Stimulated activated CD4-positive, alpha-beta T cell treated with anti-CD3 and anti-CD28 coated beads, Interleukin-15, amount 100 ng/mL, for 48 hours (primary cell): ENCODE measurements at regions not wholly inside any gene's neighbourhood (a gene's known extent, or its start where the extent isn't known, plus 50 kb on each side); places are given as distances from the start of the nearest gene placed in this dataset.

Source experiments
- DNase-seq, 2 donors: peaks; one replicate each; pipeline ENCODE4 v3.0.0-alpha.2; 2020; ENCODE audit warnings: low read depth in 2 of 2

DNA sequence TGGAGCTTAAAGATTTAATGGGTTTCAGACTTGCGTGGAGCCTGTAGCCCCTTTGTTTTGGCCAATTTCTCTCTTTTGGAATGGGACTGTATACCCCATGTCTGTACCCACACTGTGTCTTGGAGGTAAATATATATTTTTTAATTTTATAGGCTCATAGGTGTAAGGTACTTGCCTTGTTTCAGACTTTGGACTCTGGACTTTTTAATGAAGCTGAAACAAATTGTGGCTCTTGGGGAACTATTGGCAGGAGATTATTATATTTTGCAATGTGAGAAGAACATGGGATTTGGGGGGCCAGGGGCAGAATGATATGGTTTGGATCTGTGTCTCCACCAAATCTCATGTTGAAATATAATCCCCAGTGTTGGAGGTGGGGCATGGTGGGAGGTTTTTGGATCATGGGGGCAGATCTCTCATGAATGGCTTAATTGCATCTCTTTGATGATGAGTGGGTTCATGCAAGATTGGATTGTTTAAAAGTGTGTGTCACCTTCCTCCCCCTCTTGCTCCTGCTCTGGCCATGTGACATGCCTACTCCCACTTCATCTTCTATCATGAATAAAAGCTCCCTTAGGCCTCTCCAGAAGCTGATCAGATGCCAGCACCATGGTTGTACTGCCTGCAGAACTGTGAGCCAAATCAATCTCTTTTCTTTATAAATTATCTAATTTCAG lies 74.1 kb upstream of the ARHGAP20 start:
- no peak for DNase-seq

DNA sequence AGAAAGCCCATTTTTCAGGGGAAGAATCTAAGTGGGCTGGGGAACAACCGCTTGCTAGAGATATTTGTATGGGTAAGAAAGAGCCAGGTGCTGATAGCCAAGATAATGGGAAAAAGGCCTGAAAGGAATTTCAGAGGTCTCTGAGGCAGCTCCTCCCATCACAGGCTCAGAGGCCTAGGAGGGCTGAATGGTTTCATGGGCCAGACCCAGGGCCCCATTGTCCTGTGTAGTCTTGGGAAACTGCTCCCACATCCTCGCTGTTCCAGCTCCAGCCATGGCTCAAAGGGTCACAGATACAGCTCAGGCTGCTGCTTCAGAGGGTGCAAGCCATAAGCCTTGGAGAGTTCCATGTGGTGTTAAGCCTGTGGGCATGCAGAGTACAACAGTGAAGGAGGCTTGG lies 73.2 kb upstream of the ARHGAP20 start:
- DNase-seq: no peak

DNA sequence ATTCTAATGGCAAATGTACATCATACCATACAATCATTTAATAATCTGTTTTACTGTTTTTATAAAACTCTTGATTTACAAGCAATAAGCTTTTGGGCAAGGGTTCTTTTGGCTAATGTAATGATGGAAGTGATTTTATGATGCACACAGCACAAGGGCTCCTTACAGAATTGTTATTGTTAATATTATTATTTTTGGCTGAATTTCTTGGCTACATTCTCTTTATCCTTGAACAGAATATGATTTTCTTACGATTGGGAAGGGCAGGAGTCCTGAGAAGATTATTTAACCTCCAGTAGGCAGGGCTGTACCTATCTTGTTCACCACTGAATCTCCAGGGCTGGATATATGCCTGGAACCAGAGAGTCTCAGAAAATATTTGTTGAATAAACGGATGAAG lies 70.4 kb upstream of the ARHGAP20 start:
- DNase-seq: no peak

DNA sequence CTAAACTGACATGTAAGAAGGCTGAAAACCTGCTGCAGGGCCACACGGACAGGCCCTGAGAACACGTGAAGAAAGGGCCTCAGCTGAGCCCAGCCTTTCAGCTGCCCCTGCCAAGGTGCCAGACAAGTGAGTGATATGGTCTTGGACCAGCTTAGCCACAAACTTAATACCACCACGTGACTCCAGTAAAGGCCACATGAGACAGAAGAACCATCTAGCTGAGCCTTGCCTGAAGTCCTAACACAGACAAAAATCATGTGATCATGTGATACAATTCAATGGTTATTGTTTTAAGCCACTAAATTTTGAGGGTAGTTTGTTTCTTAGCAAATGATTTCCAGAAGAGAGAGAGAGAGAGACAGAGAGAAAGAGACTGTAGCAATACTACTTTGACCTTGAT lies 66.9 kb upstream of the ARHGAP20 start:
- DNase-seq: no peak

DNA sequence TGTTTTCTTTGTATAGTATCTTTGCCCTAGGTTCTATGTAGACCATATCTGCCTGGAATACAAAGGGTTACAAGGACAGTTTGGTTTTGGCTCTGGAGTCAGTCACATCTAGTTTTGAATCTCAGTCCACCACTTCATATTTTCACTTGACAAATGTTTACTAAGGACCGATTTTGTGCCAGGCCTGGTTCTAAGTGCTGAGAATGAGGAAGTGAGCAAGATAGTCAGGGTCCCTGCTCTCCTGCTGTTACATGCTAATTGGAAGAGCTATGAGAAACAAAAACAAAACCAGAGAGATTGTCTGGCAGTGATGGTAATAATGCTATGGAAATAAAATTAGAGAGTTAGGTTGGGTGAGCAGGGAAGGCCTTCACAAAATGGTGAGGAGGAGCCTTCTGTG lies 66.1 kb upstream of the ARHGAP20 start:
- DNase-seq: no peak

DNA sequence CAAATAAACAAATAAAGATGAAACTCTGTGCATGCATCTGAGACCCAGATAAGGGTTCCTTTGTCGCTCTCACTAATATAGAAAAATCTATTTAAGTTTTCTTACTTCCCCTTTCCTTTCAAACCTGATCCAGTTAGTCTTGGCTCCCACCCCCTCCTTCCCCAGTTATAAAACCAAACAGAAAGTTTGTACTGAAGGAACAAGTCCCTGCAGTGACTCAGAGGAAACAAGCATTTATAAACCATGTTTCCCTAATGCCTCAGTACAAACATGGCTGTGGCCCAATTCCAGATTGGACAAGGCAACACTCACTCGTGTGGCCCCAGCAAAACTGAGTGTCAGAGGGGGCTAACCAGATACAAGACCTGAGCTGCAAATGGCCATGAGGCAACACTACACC lies 65.5 kb upstream of the ARHGAP20 start:
- no peak for DNase-seq

DNA sequence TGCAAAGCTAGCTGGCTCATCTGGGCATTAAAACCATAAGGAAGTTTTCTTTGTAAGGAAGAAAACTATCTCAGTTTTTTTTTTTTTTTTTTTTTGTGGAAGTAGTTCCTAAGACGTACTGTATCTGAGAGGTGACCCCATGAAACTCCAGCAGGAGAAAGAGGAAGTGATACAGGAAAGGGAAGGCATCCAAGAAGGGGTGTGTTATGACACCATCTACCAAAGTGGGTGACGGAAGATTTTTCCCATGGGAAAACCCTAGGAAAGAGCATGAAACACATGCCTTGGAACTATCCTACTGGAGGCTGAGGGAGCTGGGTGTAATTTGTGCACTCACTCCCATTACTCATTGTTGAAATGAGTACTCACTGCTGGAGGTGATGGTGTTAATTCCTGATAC lies 63.8 kb upstream of the ARHGAP20 start:
- DNase-seq: no peak

DNA sequence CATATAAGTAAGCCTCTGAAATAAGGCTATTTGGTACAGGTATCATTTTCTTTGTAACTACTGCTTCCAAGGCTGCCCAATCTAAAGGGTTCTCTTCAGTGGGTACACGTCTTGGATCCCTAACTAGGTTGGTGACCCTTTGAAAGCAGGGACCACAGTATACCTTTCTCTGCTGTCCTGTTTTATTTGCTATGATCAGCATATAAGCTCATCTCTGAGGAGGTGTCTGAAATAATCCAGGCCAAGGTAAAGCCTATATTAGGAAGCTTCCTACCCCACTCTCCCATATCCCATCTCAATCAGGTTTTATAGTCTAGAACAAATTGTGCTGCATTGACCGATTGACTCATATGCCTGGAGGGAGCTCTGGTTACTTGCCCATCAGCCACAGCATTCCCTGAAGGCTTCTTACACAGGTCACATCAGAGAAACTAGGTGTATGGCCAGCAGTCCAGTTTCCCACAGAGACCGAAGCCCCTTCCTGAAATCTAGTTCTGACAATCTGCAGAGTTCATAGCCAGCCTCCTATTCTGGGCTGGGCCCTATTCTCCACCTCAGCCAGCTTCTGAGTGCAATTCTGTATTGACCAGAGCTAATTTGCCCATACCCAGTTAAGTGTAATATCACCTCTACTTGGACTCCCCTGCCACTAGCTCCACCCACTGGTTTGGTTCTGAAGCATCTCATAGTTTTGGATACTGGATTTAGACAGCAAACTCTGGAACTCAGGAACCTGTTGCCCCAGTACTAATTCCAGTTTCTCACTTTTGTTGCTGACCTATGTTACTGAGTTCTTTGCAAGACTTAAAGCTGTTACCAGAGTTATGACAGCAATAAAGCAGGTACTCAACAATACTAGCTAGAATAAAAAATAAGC lies 62.1 kb upstream of the ARHGAP20 start:
- DNase-seq: no peak

DNA sequence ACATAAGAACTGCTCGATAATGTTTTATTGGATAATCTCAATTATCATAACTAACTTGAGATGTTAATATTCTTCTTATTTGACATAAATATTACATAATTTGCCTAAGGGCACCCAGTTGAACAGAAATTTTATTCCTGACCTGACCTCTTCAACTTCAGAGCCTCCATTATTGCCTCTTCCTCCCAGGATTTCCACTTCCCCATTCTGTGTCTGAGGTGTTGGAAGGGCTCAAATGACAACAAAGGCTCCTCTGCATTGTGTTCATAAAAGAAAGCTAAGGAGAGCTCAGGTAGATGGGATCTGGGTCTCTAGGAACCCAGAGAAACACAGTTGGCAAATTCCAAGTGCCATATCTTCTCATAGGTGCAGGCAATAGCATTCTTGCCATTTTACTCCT lies 61.2 kb upstream of the ARHGAP20 start:
- DNase-seq: no peak

DNA sequence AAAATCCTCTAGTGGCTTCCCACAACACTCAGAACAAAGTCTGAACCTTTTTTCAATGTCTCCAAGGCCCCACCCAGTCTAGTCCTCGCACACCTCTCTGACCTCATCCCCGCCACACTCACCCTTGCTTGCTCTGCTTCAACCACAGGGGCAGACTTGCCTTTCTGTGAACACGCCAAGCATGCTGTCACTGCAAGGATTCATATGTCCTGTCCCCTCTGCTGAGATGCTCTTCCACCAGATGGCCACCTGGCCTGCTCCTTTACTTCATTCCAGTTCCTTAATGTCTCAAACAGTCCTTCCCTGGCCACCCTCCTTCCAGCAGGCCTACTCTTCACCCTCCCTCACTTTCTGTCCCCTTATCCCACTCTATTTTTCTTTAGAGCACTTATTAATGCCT lies 60.6 kb upstream of the ARHGAP20 start:
- no peak for DNase-seq

DNA sequence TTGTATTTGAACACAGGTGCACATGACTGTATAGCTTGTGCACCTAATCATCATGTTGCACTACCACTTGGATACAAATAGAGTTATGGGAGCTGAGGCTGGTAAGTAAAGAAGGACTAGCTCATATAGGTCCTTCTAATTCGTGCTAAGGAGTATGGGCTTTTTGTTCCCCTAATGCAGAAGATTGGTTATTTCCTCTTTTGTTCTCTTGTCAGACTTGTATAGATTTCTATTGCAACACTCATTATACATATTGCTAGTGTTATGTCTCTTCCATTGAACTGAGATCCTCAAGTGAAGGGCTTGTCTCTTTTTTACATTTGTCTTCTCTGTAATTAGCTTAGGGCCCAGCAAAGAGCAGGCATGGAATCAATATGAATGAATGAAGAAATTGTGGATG lies 54.1 kb upstream of the ARHGAP20 start:
- DNase-seq: no peak

DNA sequence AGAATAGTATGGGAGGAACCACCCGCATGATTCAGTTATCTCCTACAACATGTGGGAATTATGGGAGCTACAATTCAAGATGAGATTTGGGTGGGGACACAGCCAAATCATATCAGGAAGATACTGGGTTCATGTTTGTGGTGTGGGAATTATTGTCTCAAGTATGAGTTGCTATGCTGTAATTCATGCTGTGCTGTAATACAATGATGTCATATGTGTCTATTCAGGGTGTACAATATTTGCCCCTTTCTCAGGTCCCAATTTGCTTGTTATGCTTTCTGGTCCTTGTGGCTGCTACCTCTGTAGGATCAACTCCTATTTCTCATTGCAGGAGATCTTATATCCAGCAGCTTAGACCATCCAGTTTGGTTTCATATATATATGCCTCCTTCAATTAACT lies 52.2 kb upstream of the ARHGAP20 start:
- DNase-seq: no peak

DNA sequence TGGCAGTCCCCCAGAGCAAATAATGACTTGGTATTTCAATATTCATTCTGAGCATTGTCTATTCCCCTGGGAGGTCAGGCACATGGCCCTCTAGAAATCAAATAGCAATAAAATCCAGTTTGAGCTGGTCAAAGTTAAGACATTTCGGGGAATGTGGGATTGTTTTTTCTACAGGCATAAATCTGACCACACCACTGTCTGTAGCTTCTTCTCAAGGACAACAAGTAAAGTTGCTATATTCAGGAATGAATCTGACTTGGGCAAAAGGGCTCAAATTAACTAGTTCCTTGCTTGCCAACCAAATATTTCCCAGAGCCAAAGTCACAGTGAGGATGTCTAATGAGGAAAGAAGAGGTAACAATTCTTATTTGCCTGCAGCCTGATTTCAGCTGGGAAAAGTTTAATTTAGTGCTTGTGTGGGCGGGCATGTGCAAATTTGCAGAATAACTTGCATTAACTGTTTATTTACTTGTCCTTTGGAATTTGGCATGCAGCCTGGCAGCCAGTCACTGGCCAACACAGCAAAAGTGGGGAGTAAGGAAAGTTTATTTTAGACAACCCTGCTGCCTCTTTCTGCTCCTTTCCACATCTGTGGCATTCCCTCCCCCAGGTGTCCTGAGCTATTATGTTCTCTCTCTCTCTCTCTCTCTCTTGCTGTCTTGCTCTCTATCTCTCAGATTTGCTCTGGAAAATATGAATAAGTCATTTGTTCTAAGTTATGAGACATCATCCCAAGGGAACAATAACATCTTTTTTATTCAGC lies 51.2 kb upstream of the ARHGAP20 start:
- DNase-seq: no peak

DNA sequence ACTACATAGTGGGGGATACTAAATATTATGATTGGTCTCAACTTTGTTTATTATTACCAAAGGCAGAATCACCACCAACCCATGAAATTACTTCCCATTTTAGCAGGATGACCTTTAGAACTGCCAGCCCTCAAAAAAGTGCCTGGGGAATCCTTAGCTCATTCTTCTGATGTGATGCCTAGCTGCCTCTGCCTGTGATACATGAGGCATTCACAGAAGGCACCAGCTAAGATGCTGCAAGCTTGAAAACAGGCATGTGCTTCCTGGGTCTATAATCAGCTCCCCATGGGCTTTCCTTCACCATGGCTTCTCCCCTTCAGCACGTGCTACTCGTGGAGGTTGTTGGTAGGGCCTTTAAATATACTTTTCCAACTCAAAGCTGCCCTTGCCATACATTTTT lies 50.4 kb upstream of the ARHGAP20 start:
- no peak for DNase-seq
